GM12891 (cell line): ENCODE measurements at regions not wholly inside any gene's neighbourhood (a gene's known extent, or its start where the extent isn't known, plus 50 kb on each side); places are given as distances from the start of the nearest gene placed in this dataset.

Experiments
- POLR2A ChIP-seq: IDR thresholded peaks from 2 replicates; pipeline ENCODE4 v1.6.1; 2011; ENCODE audit warnings: low read depth, low read length, control low read depth
- POLR2AphosphoS5 ChIP-seq: IDR thresholded peaks from 2 replicates; pipeline ENCODE4 v1.6.1; 2011; ENCODE audit warnings: low read depth, low read length, control low read depth

DNA sequence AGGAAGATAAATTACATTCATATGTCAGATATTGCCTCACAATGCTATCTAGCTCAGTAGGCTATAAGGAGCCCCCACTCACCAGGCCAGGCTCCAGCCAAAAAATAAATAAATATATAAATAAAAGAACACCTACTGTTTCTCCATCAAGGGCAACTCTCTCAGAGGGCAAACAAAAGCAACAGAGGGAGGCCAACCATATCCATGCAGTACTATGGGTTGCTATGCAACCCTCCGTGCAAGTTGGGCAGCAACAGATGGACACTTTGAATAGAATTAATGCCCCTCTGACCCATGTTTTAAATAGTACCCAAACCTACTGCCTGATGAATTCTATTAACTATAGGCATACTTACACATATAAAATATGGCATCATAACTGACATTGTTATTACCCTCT, 279.8 kb upstream of the EDNRB start:
- TF ChIP-seq POLR2A (no peak), POLR2AphosphoS5 (no peak)
